ENCODE measurements at regions not wholly inside any gene's neighbourhood (a gene's known extent, or its start where the extent isn't known, plus 50 kb on each side); places are given as distances from the start of the nearest gene placed in this dataset.

DNA sequence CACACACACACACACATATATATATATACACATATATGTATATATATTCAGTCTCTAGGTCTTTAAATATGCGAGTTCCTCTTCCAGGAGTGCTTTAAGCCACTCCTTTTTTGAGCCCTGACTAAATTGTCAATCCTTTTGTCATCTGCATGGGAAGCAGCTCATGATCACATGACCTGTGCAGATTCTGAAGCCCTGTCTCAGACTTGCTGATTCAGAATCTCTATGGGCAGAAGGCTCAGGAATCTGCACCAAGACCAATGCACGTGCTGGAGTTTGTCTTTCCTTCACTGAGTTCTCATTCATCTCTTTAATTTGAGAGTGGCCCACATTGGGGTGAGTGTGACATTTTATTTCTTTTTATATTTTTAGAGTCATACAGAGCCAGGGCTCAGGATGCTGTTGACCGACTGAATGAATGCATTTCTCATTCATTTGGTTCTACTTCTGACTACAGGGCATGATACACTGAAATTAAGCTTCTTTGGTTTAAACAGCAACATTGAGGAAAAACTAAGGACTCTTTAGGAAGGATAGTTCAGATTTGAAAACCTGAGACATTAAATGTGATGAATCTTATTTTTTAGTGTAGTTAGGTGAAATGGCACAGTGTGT is 307.5 kb downstream of the EDEM1 start:
- TF ChIP-seq, protein P1, sequence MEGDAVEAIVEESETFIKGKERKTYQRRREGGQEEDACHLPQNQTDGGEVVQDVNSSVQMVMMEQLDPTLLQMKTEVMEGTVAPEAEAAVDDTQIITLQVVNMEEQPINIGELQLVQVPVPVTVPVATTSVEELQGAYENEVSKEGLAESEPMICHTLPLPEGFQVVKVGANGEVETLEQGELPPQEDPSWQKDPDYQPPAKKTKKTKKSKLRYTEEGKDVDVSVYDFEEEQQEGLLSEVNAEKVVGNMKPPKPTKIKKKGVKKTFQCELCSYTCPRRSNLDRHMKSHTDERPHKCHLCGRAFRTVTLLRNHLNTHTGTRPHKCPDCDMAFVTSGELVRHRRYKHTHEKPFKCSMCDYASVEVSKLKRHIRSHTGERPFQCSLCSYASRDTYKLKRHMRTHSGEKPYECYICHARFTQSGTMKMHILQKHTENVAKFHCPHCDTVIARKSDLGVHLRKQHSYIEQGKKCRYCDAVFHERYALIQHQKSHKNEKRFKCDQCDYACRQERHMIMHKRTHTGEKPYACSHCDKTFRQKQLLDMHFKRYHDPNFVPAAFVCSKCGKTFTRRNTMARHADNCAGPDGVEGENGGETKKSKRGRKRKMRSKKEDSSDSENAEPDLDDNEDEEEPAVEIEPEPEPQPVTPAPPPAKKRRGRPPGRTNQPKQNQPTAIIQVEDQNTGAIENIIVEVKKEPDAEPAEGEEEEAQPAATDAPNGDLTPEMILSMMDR (IDR thresholded peaks at IDR 0.05) = no peak
- TF ChIP-seq POLR2A (IDR thresholded peaks at IDR 0.05) = no peak

All from testis (tissue), 2 donors.